GM19467 (cell line): ENCODE measurements at regions not wholly inside any gene's neighbourhood (a gene's known extent, or its start where the extent isn't known, plus 50 kb on each side); places are given as distances from the start of the nearest gene placed in this dataset.

Source experiments
- ATAC-seq: cut with Tn5 transposase; IDR thresholded peaks from one replicate; pipeline ENCODE4 v1.9.1; 2021; ENCODE audit warnings: mild to moderate bottlenecking, moderate library complexity; ENCODE audit not compliant: unreplicated experiment

- no peak for ATAC-seq
These were observed 480.3 kb upstream of the POT1 start for GRCh38 chr7:125409921-125410320.

GRCh38 chr7:125406111-125406510 is 476.5 kb upstream of the POT1 start:
- ATAC-seq = no peak

DNA sequence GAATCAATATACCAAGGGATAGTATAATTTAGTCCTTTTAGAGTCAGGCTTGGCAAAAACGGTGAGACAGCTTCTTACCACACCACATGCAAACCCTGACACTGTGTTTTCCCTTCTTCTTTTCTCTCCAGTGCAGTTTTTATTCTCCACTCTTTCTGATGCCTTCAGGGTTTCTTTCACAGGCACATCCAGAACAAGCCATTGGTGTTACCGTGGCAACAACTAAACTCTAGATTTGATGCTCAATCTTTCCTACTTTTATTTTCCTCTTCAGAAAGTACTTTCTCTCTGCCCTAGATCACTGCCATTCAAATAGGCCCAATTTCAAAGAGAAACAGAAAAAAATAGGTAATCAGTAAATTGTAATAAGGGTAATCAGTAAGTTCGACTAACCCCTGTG is 469.8 kb upstream of the POT1 start:
- no peak for ATAC-seq

- ATAC-seq = no peak
These were observed 467.0 kb upstream of the POT1 start for GRCh38 chr7:125396466-125397151.

DNA sequence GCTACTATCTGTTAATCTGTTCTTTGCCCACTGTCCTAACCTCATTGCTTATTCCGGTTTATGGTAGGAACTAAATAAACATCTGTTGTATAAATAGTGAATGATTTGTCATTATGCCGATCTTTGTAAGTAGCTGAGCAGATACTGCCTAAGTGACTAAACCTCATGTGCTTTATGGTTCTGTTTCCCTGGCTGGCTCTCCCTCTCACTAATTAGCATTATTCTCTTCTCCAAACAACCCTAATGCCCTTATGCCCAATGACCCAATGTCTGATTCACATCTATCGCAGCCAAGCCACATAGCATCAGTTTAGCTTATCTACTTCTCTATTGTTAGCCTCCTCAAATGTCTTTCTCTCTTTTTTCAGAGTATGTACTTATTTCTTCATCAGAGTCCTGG is 462.3 kb upstream of the POT1 start:
- ATAC-seq = no peak

DNA sequence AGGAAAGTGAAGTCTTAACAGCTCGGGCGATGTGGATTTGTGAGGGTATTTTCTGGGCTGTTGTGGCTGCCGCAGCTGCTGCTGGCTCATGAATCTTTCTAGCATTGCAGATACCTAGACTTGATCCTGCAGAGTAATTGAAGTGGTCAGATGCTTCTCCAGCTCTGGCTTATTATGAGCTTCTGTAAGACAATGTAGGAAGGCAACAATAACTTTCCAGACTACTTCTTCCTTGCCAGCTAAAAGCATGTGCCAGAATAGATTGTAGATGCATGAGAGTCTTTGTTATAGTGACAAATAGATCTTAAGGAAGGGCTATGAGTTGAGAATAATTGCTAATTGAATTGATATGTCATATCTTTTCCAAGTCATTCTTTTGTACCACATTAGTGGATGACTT is 461.4 kb upstream of the POT1 start:
- ATAC-seq = no peak

DNA sequence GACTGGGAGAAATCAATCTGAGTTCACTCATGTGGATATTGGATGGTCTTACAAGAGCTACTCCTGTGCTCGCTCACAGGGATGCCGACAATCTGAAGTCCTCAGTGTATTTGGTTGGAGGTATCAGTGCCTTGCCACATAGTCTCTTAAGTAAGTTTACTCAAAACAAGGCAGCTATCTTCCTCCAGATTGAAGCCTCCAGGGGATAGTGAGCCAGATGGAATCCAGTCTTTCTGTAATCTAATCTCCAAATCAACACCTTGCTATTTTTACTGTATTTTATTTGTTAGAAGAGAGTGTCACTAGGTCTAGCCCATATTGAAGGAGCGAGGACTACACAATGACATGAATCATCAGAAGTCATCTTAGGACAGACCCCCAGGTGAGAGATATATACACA is 456.6 kb upstream of the POT1 start:
- ATAC-seq = no peak

- ATAC-seq = no peak
These were observed 453.7 kb upstream of the POT1 start for GRCh38 chr7:125383324-125383723.

- no peak for ATAC-seq
These were observed 452.8 kb upstream of the POT1 start for GRCh38 chr7:125382401-125382800.

GRCh38 chr7:125375942-125376341 is 446.3 kb upstream of the POT1 start:
- no peak for ATAC-seq

DNA sequence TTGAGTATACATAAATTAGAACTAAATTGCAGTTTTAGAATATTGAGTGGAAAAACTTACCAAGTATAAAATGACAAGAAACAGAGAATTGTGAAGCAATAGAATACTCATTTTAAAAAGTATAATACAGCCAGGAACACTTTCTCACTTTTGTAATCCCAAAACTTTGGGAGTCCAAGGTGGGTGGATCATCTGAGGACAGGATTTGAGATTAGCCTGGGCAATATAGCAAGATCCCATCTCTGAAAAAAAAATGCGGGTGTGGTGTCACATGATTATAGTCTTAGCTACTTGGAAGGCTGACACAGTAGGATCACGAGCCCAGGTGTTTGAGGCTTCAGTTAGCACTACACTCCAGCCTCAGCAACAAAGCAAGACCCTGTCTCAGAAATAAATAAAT is 440.9 kb upstream of the POT1 start:
- ATAC-seq = no peak

GRCh38 chr7:125363873-125364272 is 434.2 kb upstream of the POT1 start:
- no peak for ATAC-seq

GRCh38 chr7:125358551-125359167 is 429.0 kb upstream of the POT1 start:
- no peak for ATAC-seq

- ATAC-seq = no peak
These were observed 428.2 kb upstream of the POT1 start for GRCh38 chr7:125357676-125358455.

DNA sequence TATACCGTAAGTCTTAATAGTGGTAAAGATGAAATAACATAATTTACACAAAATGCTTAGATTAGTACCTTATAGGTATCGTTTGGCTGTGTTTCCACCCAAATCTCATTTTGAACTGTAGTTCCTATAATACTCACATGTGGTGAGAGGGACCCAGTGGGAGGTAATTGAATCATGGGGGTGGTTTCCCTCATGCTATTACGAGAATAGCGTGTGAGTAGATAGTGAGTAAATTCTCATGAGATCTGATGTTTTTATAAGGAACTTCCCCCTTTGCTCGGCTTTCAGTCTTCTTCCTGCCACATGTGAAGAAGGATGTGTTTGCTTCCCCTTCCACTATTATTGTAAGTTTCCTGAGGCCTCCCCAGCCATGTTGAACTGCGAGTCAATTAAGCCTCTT is 426.3 kb upstream of the POT1 start:
- ATAC-seq = no peak

DNA sequence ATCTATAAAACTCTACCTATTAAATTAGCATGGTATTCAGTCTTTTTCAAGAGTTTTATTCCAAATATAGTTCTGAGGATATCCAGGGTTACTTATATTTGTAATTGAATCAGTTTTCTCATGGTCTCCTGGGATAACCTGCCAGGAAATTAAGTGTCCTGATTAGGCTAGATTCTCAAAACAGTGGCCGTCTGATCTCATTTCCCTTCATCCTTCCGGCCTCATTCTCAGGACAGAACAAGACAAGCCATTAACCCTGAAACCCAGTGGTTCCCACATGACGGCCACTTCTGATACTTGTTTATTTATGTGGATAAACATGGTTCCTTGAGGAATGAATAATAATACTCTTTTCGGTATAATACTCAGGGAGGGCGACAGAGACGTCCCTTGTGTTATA is 417.6 kb upstream of the POT1 start:
- ATAC-seq = no peak

DNA sequence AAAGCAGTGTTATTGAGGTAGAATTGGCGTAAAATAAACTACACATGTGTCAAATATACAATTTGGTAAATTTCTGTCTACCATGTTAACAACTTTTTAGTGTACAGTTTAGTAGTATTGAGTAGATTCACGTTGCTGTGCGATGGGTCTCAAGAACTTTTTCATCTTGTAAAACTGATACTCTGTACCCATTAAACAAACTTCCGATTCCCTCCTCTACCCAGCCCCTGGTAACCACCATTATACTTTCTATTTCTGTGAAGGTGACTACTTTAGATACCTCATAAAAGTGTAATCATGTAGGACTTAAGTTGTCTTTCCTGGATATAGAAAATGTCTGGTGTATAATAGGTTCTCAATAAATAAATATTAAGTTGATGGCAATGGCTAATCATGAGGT is 408.5 kb upstream of the POT1 start:
- ATAC-seq = no peak

DNA sequence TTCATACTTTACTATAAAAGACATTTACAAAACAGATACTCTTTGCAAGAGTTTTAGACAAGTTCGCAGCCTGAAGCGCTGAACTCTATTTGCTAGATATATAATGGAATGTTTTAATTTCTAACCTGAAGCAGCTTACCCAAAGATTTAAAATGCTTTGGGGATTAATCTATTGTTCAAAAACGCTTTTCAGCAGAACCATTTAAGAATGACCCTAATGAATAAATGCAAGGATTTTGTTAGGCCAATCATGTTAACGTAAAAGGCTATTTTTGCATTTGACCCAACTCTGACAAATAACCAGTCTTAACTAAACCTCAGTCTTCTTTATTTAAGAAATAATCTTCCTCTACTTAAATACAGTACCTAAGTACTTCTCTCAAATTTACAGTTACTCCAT is 406.7 kb upstream of the POT1 start:
- ATAC-seq = no peak

- no peak for ATAC-seq
These were observed 397.1 kb upstream of the POT1 start for GRCh38 chr7:125326666-125327255.

DNA sequence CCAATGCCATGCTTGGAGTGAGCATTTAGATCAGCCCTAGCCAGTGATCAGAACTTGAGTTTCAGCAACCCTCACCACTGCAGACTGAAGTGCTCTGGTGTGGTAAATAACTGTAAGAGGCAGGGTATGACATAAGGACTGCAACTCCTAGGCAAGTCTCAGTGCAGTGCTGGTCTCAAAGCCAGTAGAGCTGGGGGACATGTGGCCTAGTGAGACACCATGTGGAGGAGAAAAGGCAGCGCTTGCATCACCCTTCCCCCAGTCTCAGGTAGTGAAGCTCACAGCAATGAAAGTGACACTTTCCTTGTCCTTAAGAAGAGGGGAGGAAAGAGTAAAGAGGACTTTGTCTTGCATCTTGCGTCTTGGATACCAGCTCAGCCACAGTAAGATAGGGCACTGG is 386.8 kb upstream of the POT1 start:
- no peak for ATAC-seq

- ATAC-seq = no peak
These were observed 369.6 kb upstream of the POT1 start for GRCh38 chr7:125299003-125299765.
